Loucy (cell line): ENCODE measurements at regions not wholly inside any gene's neighbourhood (a gene's known extent, or its start where the extent isn't known, plus 50 kb on each side); places are given as distances from the start of the nearest gene placed in this dataset.

ENCODE experiments used
- EZH2phosphoT487 ChIP-seq: fragments of 200-600 bp; IDR thresholded peaks from 2 replicates; pipeline ENCODE4 v1.6.1; 2018; ENCODE audit warnings: antibody characterized with exemption, mild to moderate bottlenecking, moderate library complexity, borderline replicate concordance
- TF ChIP-seq, protein P1 (sequence below): fragments of 200-600 bp; sonication (generic); conservative IDR thresholded peaks from 2 replicates; pipeline ENCODE4 v1.5.1; 2014; ENCODE audit warnings: mild to moderate bottlenecking, antibody characterized with exemption, low read length

- TF ChIP-seq, protein P1, sequence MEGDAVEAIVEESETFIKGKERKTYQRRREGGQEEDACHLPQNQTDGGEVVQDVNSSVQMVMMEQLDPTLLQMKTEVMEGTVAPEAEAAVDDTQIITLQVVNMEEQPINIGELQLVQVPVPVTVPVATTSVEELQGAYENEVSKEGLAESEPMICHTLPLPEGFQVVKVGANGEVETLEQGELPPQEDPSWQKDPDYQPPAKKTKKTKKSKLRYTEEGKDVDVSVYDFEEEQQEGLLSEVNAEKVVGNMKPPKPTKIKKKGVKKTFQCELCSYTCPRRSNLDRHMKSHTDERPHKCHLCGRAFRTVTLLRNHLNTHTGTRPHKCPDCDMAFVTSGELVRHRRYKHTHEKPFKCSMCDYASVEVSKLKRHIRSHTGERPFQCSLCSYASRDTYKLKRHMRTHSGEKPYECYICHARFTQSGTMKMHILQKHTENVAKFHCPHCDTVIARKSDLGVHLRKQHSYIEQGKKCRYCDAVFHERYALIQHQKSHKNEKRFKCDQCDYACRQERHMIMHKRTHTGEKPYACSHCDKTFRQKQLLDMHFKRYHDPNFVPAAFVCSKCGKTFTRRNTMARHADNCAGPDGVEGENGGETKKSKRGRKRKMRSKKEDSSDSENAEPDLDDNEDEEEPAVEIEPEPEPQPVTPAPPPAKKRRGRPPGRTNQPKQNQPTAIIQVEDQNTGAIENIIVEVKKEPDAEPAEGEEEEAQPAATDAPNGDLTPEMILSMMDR = no peak
- TF ChIP-seq EZH2phosphoT487 = no peak
Measured at GRCh38 chr4:56220261-56220660, 167.0 kb downstream of the AASDH start.
